ENCODE measurements at regions not wholly inside any gene's neighbourhood (a gene's known extent, or its start where the extent isn't known, plus 50 kb on each side); places are given as distances from the start of the nearest gene placed in this dataset.

DNA sequence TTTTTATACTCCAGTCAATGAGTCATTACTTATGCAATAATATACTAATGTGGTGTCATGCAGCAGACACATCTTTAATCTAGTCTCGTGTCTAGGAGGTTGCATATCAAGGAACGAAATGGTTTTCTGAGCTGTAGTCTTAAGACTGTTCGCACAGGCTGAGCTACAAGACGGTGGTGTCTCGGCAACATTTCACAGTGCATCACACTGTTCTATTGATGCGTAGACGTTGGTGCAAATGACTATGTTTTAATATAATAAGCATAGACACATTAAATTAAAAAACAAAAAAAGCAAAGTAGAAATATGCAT lies 864.2 kb downstream of the GALR1 start:
- Histone ChIP-seq H3F3A (ENCODE audit: insufficient read depth) (no peaks in the 10 kb centered on the region), H3K4me2 (ENCODE audit: unreplicated experiment) (no peak overlapping the region), H3K9me2 (ENCODE audit: insufficient read depth) (no peaks in the 10 kb centered on the region), H3K9me3 (ENCODE audit: low read depth) (no peaks in the 10 kb centered on the region), H3K27me3 (replicated peaks; ENCODE audit: insufficient read depth) (no peaks in the 10 kb centered on the region), H2AFZ (no peak overlapping the region), H3K4me3 (no peak overlapping the region), H3K4me1 (ENCODE audit: insufficient read depth) (no peaks in the 10 kb centered on the region), H3K36me3 (ENCODE audit: low read depth) (no peaks in the 10 kb centered on the region), H3K79me2 (ENCODE audit: insufficient read depth) (no peaks in the 10 kb centered on the region), H3K9ac (no peak overlapping the region), H4K20me1 (ENCODE audit: insufficient read depth) (no peaks in the 10 kb centered on the region), H3K27ac (no peak overlapping the region)
- in situ Hi-C loops (cut with MboI) = no loop called here
- 42 to 47% methylated on average over 7 of the region's 7 CpGs for WGBS, 2 experiments (ENCODE audit: low coverage in 1 of 2, low lambda C conversion rate in 2 of 2, missing lambda C conversion rate in 2 of 2)
- no peak for TF ChIP-seq EZH2 (IDR thresholded peaks at IDR 0.05; ENCODE audit: insufficient read depth, poor library complexity, severe bottlenecking)
- no peak for TF ChIP-seq EZH2phosphoT487 (IDR thresholded peaks at IDR 0.05; ENCODE audit: insufficient read depth, low read depth)
- no peak for DNase-seq

DNA sequence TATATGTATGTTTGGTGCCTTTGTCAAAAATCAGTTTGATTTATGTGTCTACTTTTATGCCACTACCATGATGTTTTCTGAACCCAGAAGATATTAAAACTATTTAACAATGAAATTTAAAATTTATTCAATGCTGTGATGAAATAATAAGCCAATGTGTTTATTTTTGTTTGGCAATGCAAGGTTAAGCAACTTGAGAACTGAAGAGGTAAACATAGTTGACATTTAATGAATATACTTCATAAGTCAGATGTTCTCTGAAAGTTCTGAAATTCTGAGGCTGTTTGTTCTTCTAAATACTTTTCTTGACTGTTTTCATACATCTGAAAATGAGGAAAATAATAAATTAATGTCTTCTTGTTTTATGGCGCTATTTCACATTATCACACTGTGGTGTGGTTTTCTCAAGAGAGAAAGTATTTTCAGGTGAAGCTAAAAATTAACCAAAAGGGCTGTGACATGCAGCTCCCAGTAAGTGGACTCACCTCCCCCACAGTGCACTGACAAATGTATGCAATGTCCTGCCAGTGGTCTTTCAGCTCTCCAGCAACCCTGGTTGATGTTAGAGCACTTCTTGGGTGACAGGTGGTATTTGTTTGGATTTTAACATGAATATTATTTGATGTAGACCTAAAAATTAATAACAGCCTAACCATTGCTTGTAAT lies 863.6 kb upstream of the SALL3 start:
- Histone ChIP-seq H2AFZ (no peak overlapping the region), H4K20me1 (ENCODE audit: insufficient read depth) (no peaks in the 10 kb centered on the region), H3K9ac (no peak overlapping the region), H3K9me2 (ENCODE audit: insufficient read depth) (no peaks in the 10 kb centered on the region), H3K9me3 (ENCODE audit: low read depth) (no peaks in the 10 kb centered on the region), H3K4me2 (ENCODE audit: unreplicated experiment) (no peak overlapping the region), H3K4me1 (ENCODE audit: insufficient read depth) (no peaks in the 10 kb centered on the region), H3K27me3 (replicated peaks; ENCODE audit: insufficient read depth) (no peaks in the 10 kb centered on the region), H3K79me2 (ENCODE audit: insufficient read depth) (no peaks in the 10 kb centered on the region), H3K27ac (no peak overlapping the region), H3K36me3 (ENCODE audit: low read depth) (no peaks in the 10 kb centered on the region), H3F3A (ENCODE audit: insufficient read depth) (no peaks in the 10 kb centered on the region), H3K4me3 (no peak overlapping the region)
- in situ Hi-C loops (cut with MboI) = no loop called here
- TF ChIP-seq EZH2phosphoT487 (IDR thresholded peaks at IDR 0.05; ENCODE audit: insufficient read depth, low read depth) = no peak
- no peak for TF ChIP-seq EZH2 (IDR thresholded peaks at IDR 0.05; ENCODE audit: insufficient read depth, poor library complexity, severe bottlenecking)
- DNase-seq = no peak
- 50% methylated on average over 1 of the region's 1 CpG for WGBS, 2 experiments (ENCODE audit: low coverage in 1 of 2, low lambda C conversion rate in 2 of 2, missing lambda C conversion rate in 2 of 2)

DNA sequence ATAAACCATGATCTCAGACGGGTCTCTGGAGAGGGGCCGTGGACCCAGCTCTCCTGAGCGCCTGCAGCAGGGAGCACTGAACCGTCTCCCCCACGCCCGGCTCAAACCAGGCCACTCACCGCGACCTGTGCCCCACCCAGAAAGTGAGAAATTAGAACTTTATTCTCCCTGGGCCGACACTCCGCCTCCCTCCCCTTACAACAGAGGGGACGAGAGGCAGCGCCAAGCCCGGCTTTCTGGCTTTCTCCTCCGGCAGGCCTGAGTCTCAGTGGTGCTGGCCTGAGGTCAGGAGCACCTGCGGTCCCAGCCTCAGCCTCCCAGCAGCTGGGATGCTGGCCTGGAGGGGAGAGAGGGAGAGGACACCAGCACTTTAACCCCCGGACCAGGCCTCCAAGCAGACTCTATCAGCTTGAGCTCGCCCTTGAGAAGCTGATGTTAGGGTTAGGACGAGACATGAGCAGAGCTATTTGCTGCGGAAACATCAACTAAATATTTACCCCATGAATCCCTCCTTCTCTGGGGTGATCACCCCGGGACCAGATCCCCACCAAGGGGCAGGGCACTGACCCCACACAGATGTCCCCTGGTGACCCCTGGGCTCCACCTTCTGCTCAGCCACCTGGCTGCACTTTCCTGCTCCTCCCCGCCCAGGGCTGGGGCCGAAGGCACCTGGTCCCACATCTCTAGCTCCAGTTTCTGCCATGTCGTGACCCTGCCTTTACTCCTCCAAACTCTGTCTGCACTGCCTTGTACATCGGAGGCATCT lies 856.3 kb upstream of the SALL3 start:
- in situ Hi-C loops (cut with MboI) = no loop called here
- H3K9me3 ChIP-seq (ENCODE audit: low read depth) = no peaks in the 10 kb centered on the region
- H2AFZ ChIP-seq = no peak overlapping the region
- H3K4me2 ChIP-seq (ENCODE audit: unreplicated experiment) = no peak overlapping the region
- no peak overlapping the region for H3K27ac ChIP-seq
- no peak overlapping the region for H3K4me3 ChIP-seq
- H3K79me2 ChIP-seq (ENCODE audit: insufficient read depth) = no peaks in the 10 kb centered on the region
- no peak for DNase-seq
- H3K4me1 ChIP-seq (ENCODE audit: insufficient read depth) = no peaks in the 10 kb centered on the region
- no peaks in the 10 kb centered on the region for H3F3A ChIP-seq (ENCODE audit: insufficient read depth)
- TF ChIP-seq EZH2 (IDR thresholded peaks at IDR 0.05; ENCODE audit: insufficient read depth, poor library complexity, severe bottlenecking) = no peak
- TF ChIP-seq EZH2phosphoT487 (IDR thresholded peaks at IDR 0.05; ENCODE audit: insufficient read depth, low read depth) = no peak
- no peak overlapping the region for H3K9ac ChIP-seq
- H3K9me2 ChIP-seq (ENCODE audit: insufficient read depth) = no peaks in the 10 kb centered on the region
- H4K20me1 ChIP-seq (ENCODE audit: insufficient read depth) = no peaks in the 10 kb centered on the region
- 42 to 49% methylated on average over 23 to 24 of the region's 24 CpGs for WGBS, 2 experiments (ENCODE audit: low coverage in 1 of 2, low lambda C conversion rate in 2 of 2, missing lambda C conversion rate in 2 of 2)
- no peaks in the 10 kb centered on the region for H3K36me3 ChIP-seq (ENCODE audit: low read depth)
- no peaks in the 10 kb centered on the region for H3K27me3 ChIP-seq (replicated peaks; ENCODE audit: insufficient read depth)

- H4K20me1 ChIP-seq (ENCODE audit: insufficient read depth) = no peaks in the 10 kb centered on the region
- in situ Hi-C loops (cut with MboI) = no loop called here
- no peaks in the 10 kb centered on the region for H3K36me3 ChIP-seq (ENCODE audit: low read depth)
- no peak overlapping the region for H3K4me3 ChIP-seq
- H3K27me3 ChIP-seq (replicated peaks; ENCODE audit: insufficient read depth) = no peaks in the 10 kb centered on the region
- no peak overlapping the region for H3K9ac ChIP-seq
- TF ChIP-seq EZH2phosphoT487 (IDR thresholded peaks at IDR 0.05; ENCODE audit: insufficient read depth, low read depth) = no peak
- TF ChIP-seq EZH2 (IDR thresholded peaks at IDR 0.05; ENCODE audit: insufficient read depth, poor library complexity, severe bottlenecking) = no peak
- no peak for DNase-seq
- no peak overlapping the region for H3K27ac ChIP-seq
- H3K4me1 ChIP-seq (ENCODE audit: insufficient read depth) = no peaks in the 10 kb centered on the region
- no peak overlapping the region for H3K4me2 ChIP-seq (ENCODE audit: unreplicated experiment)
- H3K9me2 ChIP-seq (ENCODE audit: insufficient read depth) = no peaks in the 10 kb centered on the region
- no peak overlapping the region for H2AFZ ChIP-seq
- H3K9me3 ChIP-seq (ENCODE audit: low read depth) = no peaks in the 10 kb centered on the region
- WGBS, 2 experiments (ENCODE audit: low coverage in 1 of 2, low lambda C conversion rate in 2 of 2, missing lambda C conversion rate in 2 of 2) = 42 to 47% methylated on average over 31 to 34 of the region's 34 CpGs
- H3F3A ChIP-seq (ENCODE audit: insufficient read depth) = no peaks in the 10 kb centered on the region
- no peaks in the 10 kb centered on the region for H3K79me2 ChIP-seq (ENCODE audit: insufficient read depth)
These were observed 855.5 kb upstream of the SALL3 start for GRCh38 chr18:78123926-78124797.
